GM12878 (cell line): ENCODE measurements at regions not wholly inside any gene's neighbourhood (a gene's known extent, or its start where the extent isn't known, plus 50 kb on each side); places are given as distances from the start of the nearest gene placed in this dataset.

Source experiments
- CBFB ChIP-seq: IDR thresholded peaks from 2 replicates; pipeline ENCODE4 v1.6.1; 2016; ENCODE audit warnings: antibody characterized with exemption, low read depth
- CBX3 ChIP-seq: fragments of 200-600 bp; sonication (generic); IDR thresholded peaks from 2 replicates; pipeline ENCODE4 v1.6.1; 2016; ENCODE audit warnings: low read depth, borderline replicate concordance
- CHD2 ChIP-seq: IDR thresholded peaks from 2 replicates; pipeline ENCODE4 v1.6.1; 2011; ENCODE audit warnings: low read depth, low read length, improper control_type of control experiment, borderline replicate concordance
- EED ChIP-seq: sonication (generic); IDR thresholded peaks from 2 replicates; pipeline ENCODE4 v1.6.1; 2016; ENCODE audit warnings: antibody characterized with exemption, low read depth
- EP300 ChIP-seq, 2 experiments: fragments of 150-350 bp in 1 of 2; IDR thresholded peaks; 2 replicates each; pipeline ENCODE4 v1.6.1; 2011 to 2012; ENCODE audit warnings: low read depth in 2 of 2, low read length in 2 of 2, borderline replicate concordance in 1 of 2, improper control_type of control experiment in 1 of 2, inconsistent platforms in 1 of 2; ENCODE audit not compliant: control insufficient read depth in 1 of 2
- IKZF1 ChIP-seq: fragments of 450-650 bp; conservative IDR thresholded peaks from 2 replicates; pipeline ENCODE4 v1.6.1; 2017; ENCODE audit warnings: antibody characterized with exemption, mild to moderate bottlenecking
- NRF1 ChIP-seq: conservative IDR thresholded peaks from 2 replicates; pipeline ENCODE4 v1.6.1; 2011; ENCODE audit warnings: mild to moderate bottlenecking, low read depth, low read length, improper control_type of control experiment
- POLR2A ChIP-seq: IDR thresholded peaks from 2 replicates; pipeline ENCODE4 v1.6.1; 2011; ENCODE audit warnings: low read depth, mild to moderate bottlenecking, low read length
- TCF12 ChIP-seq: IDR thresholded peaks from 2 replicates; pipeline ENCODE4 v1.6.1; 2011; ENCODE audit warnings: low read depth, mild to moderate bottlenecking, low read length
- ZNF207 ChIP-seq: fragments of 450-650 bp; IDR thresholded peaks from 2 replicates; pipeline ENCODE4 v1.6.1; 2014; ENCODE audit warnings: antibody characterized with exemption, mild to moderate bottlenecking, borderline replicate concordance
- ZNF217 ChIP-seq: fragments of 450-650 bp; IDR thresholded peaks from 2 replicates; pipeline ENCODE4 v1.6.1; 2017; ENCODE audit warnings: antibody characterized with exemption, mild to moderate bottlenecking
- TF ChIP-seq, protein P1 (sequence below), 3 experiments: IDR thresholded peaks in 2 of 3; conservative IDR thresholded peaks in 1 of 3; 2 replicates each; pipeline ENCODE4 v1.5.1; 2011; ENCODE audit warnings: low read depth in 3 of 3, low read length in 3 of 3, mild to moderate bottlenecking in 3 of 3, control low read depth in 2 of 3, moderate library complexity in 2 of 3, inconsistent platforms in 1 of 3, mixed read lengths in 1 of 3; ENCODE audit not compliant: control insufficient read depth in 2 of 3, insufficient read depth in 1 of 3; ENCODE audit errors: extremely low read depth in 1 of 3

DNA sequence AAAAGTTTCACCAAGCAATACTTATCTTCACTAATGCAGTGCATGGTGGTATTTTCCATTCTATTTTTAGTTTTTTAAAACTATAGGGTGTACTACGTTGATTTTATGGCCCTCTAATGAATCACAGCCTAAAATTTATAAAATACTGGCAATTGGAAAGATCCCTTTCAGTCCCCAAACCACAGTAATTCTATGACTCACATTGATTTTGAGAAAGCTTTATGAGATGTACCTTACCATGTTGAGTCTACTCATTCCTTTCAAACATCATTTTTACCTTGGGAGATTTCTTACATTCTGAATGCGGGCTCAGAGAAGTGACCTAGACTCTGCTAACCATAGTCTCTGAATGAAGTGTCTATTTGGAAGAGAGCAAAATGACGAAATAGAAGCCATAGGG lies 141.6 kb downstream of the GPR85 start:
- TF ChIP-seq, protein P1, sequence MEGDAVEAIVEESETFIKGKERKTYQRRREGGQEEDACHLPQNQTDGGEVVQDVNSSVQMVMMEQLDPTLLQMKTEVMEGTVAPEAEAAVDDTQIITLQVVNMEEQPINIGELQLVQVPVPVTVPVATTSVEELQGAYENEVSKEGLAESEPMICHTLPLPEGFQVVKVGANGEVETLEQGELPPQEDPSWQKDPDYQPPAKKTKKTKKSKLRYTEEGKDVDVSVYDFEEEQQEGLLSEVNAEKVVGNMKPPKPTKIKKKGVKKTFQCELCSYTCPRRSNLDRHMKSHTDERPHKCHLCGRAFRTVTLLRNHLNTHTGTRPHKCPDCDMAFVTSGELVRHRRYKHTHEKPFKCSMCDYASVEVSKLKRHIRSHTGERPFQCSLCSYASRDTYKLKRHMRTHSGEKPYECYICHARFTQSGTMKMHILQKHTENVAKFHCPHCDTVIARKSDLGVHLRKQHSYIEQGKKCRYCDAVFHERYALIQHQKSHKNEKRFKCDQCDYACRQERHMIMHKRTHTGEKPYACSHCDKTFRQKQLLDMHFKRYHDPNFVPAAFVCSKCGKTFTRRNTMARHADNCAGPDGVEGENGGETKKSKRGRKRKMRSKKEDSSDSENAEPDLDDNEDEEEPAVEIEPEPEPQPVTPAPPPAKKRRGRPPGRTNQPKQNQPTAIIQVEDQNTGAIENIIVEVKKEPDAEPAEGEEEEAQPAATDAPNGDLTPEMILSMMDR (IDR thresholded peaks at IDR 0.05 in 2 of 3, conservative IDR thresholded peaks at IDR 0.05 in 1 of 3; ENCODE audit: control insufficient read depth in 2 of 3, extremely low read depth in 1 of 3, insufficient read depth in 1 of 3, low read depth in 3 of 3, low read length in 3 of 3): no peak
- TF ChIP-seq ZNF217 (no peak), CBX3 (no peak), CBFB (no peak), ZNF207 (no peak), NRF1 (no peak), EED (no peak), EP300 (IDR thresholded peaks at IDR 0.05; ENCODE audit: borderline replicate concordance in 1 of 2, control insufficient read depth in 1 of 2, low read depth in 2 of 2, low read length in 2 of 2) (no peak), POLR2A (no peak), TCF12 (no peak), IKZF1 (no peak), CHD2 (no peak)
